Fibroblast of villous mesenchyme (primary cell): ENCODE measurements at regions not wholly inside any gene's neighbourhood (a gene's known extent, or its start where the extent isn't known, plus 50 kb on each side); places are given as distances from the start of the nearest gene placed in this dataset.
"Not testable (repeated sequence)": the region's sequence is repeated elsewhere in the genome, so short reads cannot be mapped to it uniquely, and the experiment has no call there.

Experiments
- DNase-seq: peaks from one replicate; pipeline ENCODE4 v3.0.0-alpha.2; 2010; ENCODE audit warnings: low read depth
- H3K4me3 ChIP-seq: 2 replicates; pipeline ENCODE4 v1.5.1; 2011; ENCODE audit warnings: low read depth, mild to moderate bottlenecking, low read length
- TF ChIP-seq, protein P1 (sequence below): IDR thresholded peaks from 2 replicates; pipeline ENCODE4 v1.5.1; 2012; ENCODE audit warnings: low read depth, mild to moderate bottlenecking, low read length; ENCODE audit not compliant: insufficient read depth

DNA sequence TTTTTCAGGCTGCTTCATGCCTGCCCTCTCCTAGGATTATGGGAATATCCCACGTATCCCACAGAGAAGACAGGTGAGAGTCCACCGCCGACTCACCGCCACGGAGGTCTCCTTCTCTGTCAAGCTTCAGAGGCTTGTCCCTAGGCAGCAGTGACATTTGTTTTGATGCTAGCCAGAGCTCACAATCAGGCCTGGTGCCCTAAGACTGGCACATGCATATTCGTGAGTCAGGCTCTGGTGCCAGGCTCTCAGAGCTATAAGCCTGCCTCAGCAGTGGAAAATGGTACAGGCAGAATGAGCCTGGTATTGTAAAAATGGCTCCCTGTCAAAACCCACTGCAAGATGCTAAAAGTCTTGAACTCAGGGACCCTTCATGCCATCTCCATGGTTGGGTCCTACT, 65.5 kb downstream of the RBMY1A1 start:
- DNase-seq = no peak
- H3K4me3 ChIP-seq = no peak overlapping the region
- TF ChIP-seq, protein P1, sequence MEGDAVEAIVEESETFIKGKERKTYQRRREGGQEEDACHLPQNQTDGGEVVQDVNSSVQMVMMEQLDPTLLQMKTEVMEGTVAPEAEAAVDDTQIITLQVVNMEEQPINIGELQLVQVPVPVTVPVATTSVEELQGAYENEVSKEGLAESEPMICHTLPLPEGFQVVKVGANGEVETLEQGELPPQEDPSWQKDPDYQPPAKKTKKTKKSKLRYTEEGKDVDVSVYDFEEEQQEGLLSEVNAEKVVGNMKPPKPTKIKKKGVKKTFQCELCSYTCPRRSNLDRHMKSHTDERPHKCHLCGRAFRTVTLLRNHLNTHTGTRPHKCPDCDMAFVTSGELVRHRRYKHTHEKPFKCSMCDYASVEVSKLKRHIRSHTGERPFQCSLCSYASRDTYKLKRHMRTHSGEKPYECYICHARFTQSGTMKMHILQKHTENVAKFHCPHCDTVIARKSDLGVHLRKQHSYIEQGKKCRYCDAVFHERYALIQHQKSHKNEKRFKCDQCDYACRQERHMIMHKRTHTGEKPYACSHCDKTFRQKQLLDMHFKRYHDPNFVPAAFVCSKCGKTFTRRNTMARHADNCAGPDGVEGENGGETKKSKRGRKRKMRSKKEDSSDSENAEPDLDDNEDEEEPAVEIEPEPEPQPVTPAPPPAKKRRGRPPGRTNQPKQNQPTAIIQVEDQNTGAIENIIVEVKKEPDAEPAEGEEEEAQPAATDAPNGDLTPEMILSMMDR = no peak

- no peak overlapping the region for H3K4me3 ChIP-seq
- no peak for DNase-seq
- TF ChIP-seq, protein P1 = no peak
These were observed 66.8 kb downstream of the RBMY1A1 start for GRCh38 chrY:21601524-21601923.

GRCh38 chrY:21602590-21602989, 67.9 kb downstream of the RBMY1A1 start:
- TF ChIP-seq, protein P1 = no peak
- DNase-seq = no peak
- H3K4me3 ChIP-seq = no peak overlapping the region

DNA sequence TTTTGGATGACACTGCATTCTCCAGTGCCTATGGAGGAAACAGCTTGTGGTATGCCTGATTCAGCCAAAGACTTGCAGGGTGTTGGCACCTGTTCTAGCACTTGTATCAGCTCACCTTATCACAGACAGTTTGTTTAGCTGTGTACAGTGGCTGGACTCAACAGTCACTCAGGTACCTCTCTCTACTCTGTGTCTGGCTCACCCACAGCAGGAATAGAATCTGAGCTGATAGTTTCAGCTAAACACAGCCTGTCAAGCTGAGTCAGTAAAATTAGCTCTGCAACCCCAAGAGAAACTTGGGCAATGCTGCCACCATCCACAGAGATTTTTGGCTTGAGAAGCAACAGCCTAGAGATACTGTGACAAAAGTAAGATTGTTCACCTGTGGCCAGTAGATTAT, 101.5 kb downstream of the RBMY1A1 start:
- TF ChIP-seq, protein P1 = no peak
- no peak overlapping the region for H3K4me3 ChIP-seq
- no peak for DNase-seq

DNA sequence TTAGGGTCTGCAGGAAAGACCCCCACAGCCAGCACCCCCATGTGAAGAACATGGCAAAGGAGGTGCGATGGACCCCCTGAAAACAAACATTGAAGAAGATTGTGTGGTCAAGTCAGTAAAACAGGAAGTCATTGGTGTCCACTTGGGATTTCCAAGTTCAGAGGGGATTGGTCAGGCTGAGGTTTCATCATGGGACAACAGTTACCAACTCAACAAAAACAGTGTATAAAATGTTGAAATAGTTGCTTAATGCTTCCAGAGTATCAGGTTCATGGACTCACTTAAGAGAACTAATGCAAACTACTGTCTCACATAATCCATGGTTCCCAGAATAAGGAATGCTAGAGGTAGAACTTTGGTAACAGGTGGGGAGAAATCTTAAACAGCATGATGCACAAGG, 115.8 kb downstream of the RBMY1A1 start:
- TF ChIP-seq, protein P1 = no peak
- no peak for DNase-seq
- no peak overlapping the region for H3K4me3 ChIP-seq

DNA sequence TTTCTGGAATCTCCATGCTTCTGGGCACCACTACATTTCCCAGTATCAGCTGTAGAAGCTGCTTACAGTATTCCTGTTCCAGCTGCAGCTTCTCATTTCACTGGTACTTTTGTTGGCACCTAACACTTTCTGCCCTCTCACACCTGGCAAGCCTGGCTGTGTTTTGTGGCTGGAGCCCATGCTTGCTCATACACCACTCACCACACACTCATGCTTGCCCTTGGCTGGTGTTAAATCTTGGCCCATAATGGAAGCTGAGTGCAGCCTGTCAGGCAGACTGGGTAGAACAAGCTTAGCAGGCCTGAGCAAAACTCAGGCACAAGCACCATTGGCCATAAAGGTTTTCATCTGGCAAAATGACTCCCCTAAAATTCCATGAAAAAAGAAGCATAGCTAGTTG, 124.4 kb downstream of the RBMY1A1 start:
- not testable (repeated sequence) for DNase-seq, H3K4me3 ChIP-seq

- DNase-seq, H3K4me3 ChIP-seq: not testable (repeated sequence)
These were observed 144.9 kb downstream of the RBMY1A1 start for GRCh38 chrY:21679590-21679989.

GRCh38 chrY:21686369-21686768, 151.7 kb downstream of the RBMY1A1 start:
- not testable (repeated sequence) for H3K4me3 ChIP-seq, DNase-seq

GRCh38 chrY:21701951-21702350, 167.3 kb downstream of the RBMY1A1 start:
- not testable (repeated sequence) for H3K4me3 ChIP-seq, DNase-seq

GRCh38 chrY:21702927-21703326, 168.2 kb downstream of the RBMY1A1 start:
- peak; percentile 0 for DNase-seq
- not testable (repeated sequence) for H3K4me3 ChIP-seq
